Neural cell (in vitro differentiated cells): ENCODE measurements at regions not wholly inside any gene's neighbourhood (a gene's known extent, or its start where the extent isn't known, plus 50 kb on each side); places are given as distances from the start of the nearest gene placed in this dataset.

ENCODE experiments used
- H2AFZ ChIP-seq: fragments of 200-600, 300-800 bp; sonication (generic), shearing (Covaris generic); 2 replicates; pipeline ENCODE4 v1.6.0; 2014; ENCODE audit warnings: low read depth, mild to moderate bottlenecking, antibody characterized with exemption, low read length, moderate library complexity
- H3F3A ChIP-seq: fragments of 200-600 bp; shearing (Covaris generic); 2 replicates; pipeline ENCODE4 v1.6.1; 2016; ENCODE audit warnings: mild to moderate bottlenecking, moderate library complexity, mixed read lengths, antibody characterized with exemption, low read length; ENCODE audit not compliant: insufficient read depth, poor library complexity, severe bottlenecking
- H3K27ac ChIP-seq: fragments of 200-600, 300-800 bp; sonication (generic), shearing (Covaris generic); 2 replicates; pipeline ENCODE4 v1.5.1; 2014; ENCODE audit warnings: mild to moderate bottlenecking, low read length, moderate library complexity
- H3K27me3 ChIP-seq: fragments of 300-800, 200-600 bp; sonication (generic), shearing (Covaris generic); 2 replicates; pipeline ENCODE4 v1.6.0; 2014; ENCODE audit warnings: mild to moderate bottlenecking, low read depth, low read length, moderate library complexity; ENCODE audit not compliant: insufficient read depth
- H3K36me3 ChIP-seq: fragments of 300-800, 200-600 bp; sonication (generic), shearing (Covaris generic); 2 replicates; pipeline ENCODE4 v1.5.1; 2014; ENCODE audit warnings: mild to moderate bottlenecking, antibody characterized with exemption, low read length, moderate library complexity; ENCODE audit not compliant: insufficient read depth
- H3K4me2 ChIP-seq: fragments of 300-800, 200-600 bp; sonication (generic), shearing (Covaris generic); 2 replicates; pipeline ENCODE4 v1.6.0; 2014; ENCODE audit warnings: mild to moderate bottlenecking, low read length
- H3K4me3 ChIP-seq: fragments of 300-800, 200-600 bp; sonication (generic), shearing (Covaris generic); 2 replicates; pipeline ENCODE4 v1.5.1; 2014; ENCODE audit warnings: mild to moderate bottlenecking, low read length, moderate library complexity
- H3K79me2 ChIP-seq: fragments of 200-600 bp; shearing (Covaris generic); replicated peaks from 2 replicates; pipeline ENCODE4 v1.6.0; 2014; ENCODE audit warnings: mild to moderate bottlenecking, low read length, moderate library complexity; ENCODE audit not compliant: insufficient read depth
- H3K9ac ChIP-seq: fragments of 300-800, 200-600 bp; sonication (generic), shearing (Covaris generic); 2 replicates; pipeline ENCODE4 v1.6.1; 2016; ENCODE audit warnings: mild to moderate bottlenecking, low read length, mixed read lengths
- H3K9me2 ChIP-seq: fragments of 200-600 bp; shearing (Covaris generic); 2 replicates; pipeline ENCODE4 v1.6.1; 2016; ENCODE audit warnings: mild to moderate bottlenecking, low read length, mixed read lengths; ENCODE audit not compliant: insufficient read depth
- H3K9me3 ChIP-seq: fragments of 200-600, 300-800 bp; sonication (generic), shearing (Covaris generic); 2 replicates; pipeline ENCODE4 v1.6.1; 2016; ENCODE audit warnings: mild to moderate bottlenecking, mixed run types, low read length, moderate library complexity, mixed read lengths
- H4K20me1 ChIP-seq: fragments of 200-600 bp; shearing (Covaris generic); 2 replicates; pipeline ENCODE4 v1.6.1; 2016; ENCODE audit warnings: mild to moderate bottlenecking, mixed run types; ENCODE audit not compliant: insufficient read depth
- CTCF ChIP-seq: fragments of 450-650 bp; IDR thresholded peaks from 2 replicates; pipeline ENCODE4 v1.5.1; 2014; ENCODE audit warnings: antibody characterized with exemption, mild to moderate bottlenecking, moderate library complexity; ENCODE audit not compliant: poor library complexity, severe bottlenecking
- EP300 ChIP-seq: fragments of 450-650 bp; conservative IDR thresholded peaks from 2 replicates; pipeline ENCODE4 v1.6.1; 2014; ENCODE audit warnings: antibody characterized with exemption, mild to moderate bottlenecking, moderate library complexity; ENCODE audit not compliant: poor library complexity, severe bottlenecking
- EZH2 ChIP-seq: fragments of 200-600, 300-800 bp; shearing (Covaris generic), sonication (generic); IDR thresholded peaks from 2 replicates; pipeline ENCODE4 v1.6.1; 2014; ENCODE audit warnings: antibody characterized with exemption, low read length, borderline replicate concordance, mild to moderate bottlenecking; ENCODE audit not compliant: insufficient read depth, poor library complexity, severe bottlenecking
- MXI1 ChIP-seq: fragments of 450-650 bp; conservative IDR thresholded peaks from 2 replicates; pipeline ENCODE4 v1.6.1; 2014; ENCODE audit warnings: antibody characterized with exemption, mild to moderate bottlenecking; ENCODE audit not compliant: poor library complexity, severe bottlenecking
- POLR2AphosphoS5 ChIP-seq: IDR thresholded peaks from 2 replicates; pipeline ENCODE4 v1.6.1; 2012
- RAD21 ChIP-seq: fragments of 450-650 bp; conservative IDR thresholded peaks from 2 replicates; pipeline ENCODE4 v1.6.1; 2014; ENCODE audit warnings: antibody characterized with exemption, mild to moderate bottlenecking, moderate library complexity
- REST ChIP-seq: IDR thresholded peaks from 2 replicates; pipeline ENCODE4 v1.6.1; 2012; ENCODE audit warnings: borderline replicate concordance
- SMC3 ChIP-seq: fragments of 450-650 bp; conservative IDR thresholded peaks from 2 replicates; pipeline ENCODE4 v1.6.1; 2014; ENCODE audit warnings: antibody characterized with exemption, mild to moderate bottlenecking, moderate library complexity; ENCODE audit not compliant: poor library complexity
- TAF1 ChIP-seq: IDR thresholded peaks from 2 replicates; pipeline ENCODE4 v1.6.1; 2012; ENCODE audit warnings: low read depth

GRCh38 chr18:51811883-51812282 is 528.1 kb upstream of the DCC start:
- H4K20me1 ChIP-seq, result no peaks in the 10 kb centered on the region
- no peak overlapping the region for H3K4me2 ChIP-seq
- no peak overlapping the region for H3K27ac ChIP-seq
- H3K79me2 ChIP-seq, result no peaks in the 10 kb centered on the region
- no peaks in the 10 kb centered on the region for H3K36me3 ChIP-seq
- H3K27me3 ChIP-seq, result no peaks in the 10 kb centered on the region
- H3F3A ChIP-seq, result no peaks in the 10 kb centered on the region
- H2AFZ ChIP-seq, result no peak overlapping the region
- H3K9ac ChIP-seq, result no peak overlapping the region
- TF ChIP-seq REST (no peak), EZH2 (no peak), MXI1 (no peak), RAD21 (no peak), TAF1 (no peak), POLR2AphosphoS5 (no peak)
- no peaks in the 10 kb centered on the region for H3K9me3 ChIP-seq
- no peak overlapping the region for H3K4me3 ChIP-seq
- no peaks in the 10 kb centered on the region for H3K9me2 ChIP-seq

- Histone ChIP-seq H3K27ac (no peak overlapping the region), H3K4me3 (no peak overlapping the region)
- TF ChIP-seq EP300, result no peak
- no peak for TF ChIP-seq SMC3
- no peak for TF ChIP-seq MXI1
- TF ChIP-seq POLR2AphosphoS5, result no peak
- no peak for TF ChIP-seq CTCF
- no peak for TF ChIP-seq TAF1
- no peak for TF ChIP-seq RAD21
- no peak for TF ChIP-seq EZH2
- TF ChIP-seq REST, result no peak
Observed at GRCh38 chr18:51813740-51814139, 526.3 kb upstream of the DCC start.

More at GRCh38 chr18:51813740-51814139, 526.3 kb upstream of the DCC start:
- Histone ChIP-seq H3F3A (no peaks in the 10 kb centered on the region), H3K79me2 (no peaks in the 10 kb centered on the region), H3K9me2 (no peaks in the 10 kb centered on the region), H2AFZ (no peak overlapping the region), H4K20me1 (no peaks in the 10 kb centered on the region), H3K36me3 (no peaks in the 10 kb centered on the region), H3K27me3 (no peaks in the 10 kb centered on the region), H3K9me3 (no peaks in the 10 kb centered on the region), H3K9ac (no peak overlapping the region), H3K4me2 (no peak overlapping the region)
